AG04450 (cell line): ENCODE measurements at regions not wholly inside any gene's neighbourhood (a gene's known extent, or its start where the extent isn't known, plus 50 kb on each side); places are given as distances from the start of the nearest gene placed in this dataset.

Experiments used
- CTCF ChIA-PET: fragments of 300-600, 350-600 bp; formaldehyde crosslinking; extraction: SDS; loops from one replicate; lab custom pipeline; 2022; ENCODE audit warnings: antibody characterized with exemption, inconsistent platforms; lab: Charles Lee
- POLR2A ChIA-PET: fragments of 350-600 bp; formaldehyde crosslinking; extraction: SDS; loops from one replicate; lab custom pipeline; 2021; ENCODE audit warnings: antibody characterized with exemption, inconsistent platforms; lab: Yijun Ruan, JAX
- DNase-seq: peaks from one replicate; pipeline ENCODE4 v3.0.0-alpha.2; 2011; ENCODE audit warnings: low read depth, low spot score
- H3K27ac ChIP-seq: one replicate; pipeline ENCODE4 v1.5.1; 2012; ENCODE audit warnings: low read depth, low read length, control low read depth
- H3K27me3 ChIP-seq: one replicate; pipeline ENCODE4 v1.6.0; 2012; ENCODE audit warnings: low read length; ENCODE audit not compliant: control insufficient read depth, insufficient read depth
- H3K4me3 ChIP-seq: 2 replicates; pipeline ENCODE4 v1.5.1; 2011; ENCODE audit warnings: mild to moderate bottlenecking, low read depth, low read length, control low read depth
- H3K9me3 ChIP-seq: 2 replicates; pipeline ENCODE4 v1.5.1; 2012; ENCODE audit warnings: low read length; ENCODE audit not compliant: control insufficient read depth, insufficient read depth
- CTCF ChIP-seq: IDR thresholded peaks from 2 replicates; pipeline ENCODE4 v1.5.1; 2011; ENCODE audit warnings: low read depth, low read length, control low read depth, inconsistent platforms

DNA sequence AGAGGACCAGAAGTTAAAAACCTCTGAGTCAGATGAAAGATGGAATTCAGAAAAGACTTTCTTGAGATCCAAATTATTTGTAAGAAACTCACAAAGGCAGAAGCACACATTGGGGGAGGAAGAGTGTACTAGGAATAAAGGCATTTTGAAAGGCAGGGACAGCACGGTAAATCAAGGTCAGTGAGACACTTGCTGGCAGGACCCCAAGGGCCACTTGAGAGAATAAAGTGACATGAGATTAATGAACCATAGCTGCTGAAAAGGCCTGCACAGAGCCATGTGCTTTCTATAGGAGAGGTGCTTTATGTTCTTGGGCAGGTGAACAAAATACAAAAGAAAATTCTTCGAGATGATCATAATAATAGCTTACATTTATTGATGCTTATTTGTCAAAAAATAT is 929.9 kb upstream of the MBL2 start:
- ChIA-PET CTCF (no interaction called here), POLR2A (no interaction called here)
- Histone ChIP-seq H3K9me3 (peaks cover 2% of the 10 kb centered on the region; the same call in 1 of the 2 replicates), H3K27ac (no peak overlapping the region), H3K4me3 (no peak overlapping the region), H3K27me3 (no peaks in the 10 kb centered on the region)
- DNase-seq, result no peak
- no peak for TF ChIP-seq CTCF

- no peak for TF ChIP-seq CTCF
- Histone ChIP-seq H3K27ac (no peak overlapping the region), H3K9me3 (peaks cover 2% of the 10 kb centered on the region; the same call in 1 of the 2 replicates), H3K4me3 (no peak overlapping the region), H3K27me3 (no peaks in the 10 kb centered on the region)
- ChIA-PET POLR2A (no interaction called here), CTCF (no interaction called here)
- no peak for DNase-seq
These were observed 928.6 kb upstream of the MBL2 start for GRCh38 chr10:53701213-53701612.

DNA sequence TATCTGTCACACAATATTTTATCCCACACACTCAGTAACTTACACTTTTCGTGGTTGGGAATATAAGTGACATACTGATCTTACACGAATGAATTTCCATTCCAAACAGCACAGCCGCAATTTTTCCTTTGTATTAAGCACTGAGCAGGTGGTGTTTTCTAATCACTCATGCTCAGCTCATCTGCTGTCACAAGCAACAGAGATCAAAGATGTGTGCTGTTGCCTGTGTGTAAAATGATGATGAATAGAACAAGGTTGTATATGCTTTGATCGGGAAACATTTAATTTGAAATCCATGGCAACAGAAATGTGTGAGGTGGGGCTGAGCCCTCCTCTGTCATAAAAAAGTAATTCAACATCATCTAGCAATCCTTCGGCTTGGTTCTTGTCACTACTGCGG is 927.7 kb upstream of the MBL2 start:
- no peak for DNase-seq
- no peak overlapping the region for H3K4me3 ChIP-seq
- H3K27me3 ChIP-seq, result no peaks in the 10 kb centered on the region
- TF ChIP-seq CTCF, result no peak
- CTCF ChIA-PET, result no interaction called here
- H3K27ac ChIP-seq, result no peak overlapping the region
- H3K9me3 ChIP-seq, result peaks cover 2% of the 10 kb centered on the region; the same call in 1 of the 2 replicates
- POLR2A ChIA-PET, result no interaction called here

DNA sequence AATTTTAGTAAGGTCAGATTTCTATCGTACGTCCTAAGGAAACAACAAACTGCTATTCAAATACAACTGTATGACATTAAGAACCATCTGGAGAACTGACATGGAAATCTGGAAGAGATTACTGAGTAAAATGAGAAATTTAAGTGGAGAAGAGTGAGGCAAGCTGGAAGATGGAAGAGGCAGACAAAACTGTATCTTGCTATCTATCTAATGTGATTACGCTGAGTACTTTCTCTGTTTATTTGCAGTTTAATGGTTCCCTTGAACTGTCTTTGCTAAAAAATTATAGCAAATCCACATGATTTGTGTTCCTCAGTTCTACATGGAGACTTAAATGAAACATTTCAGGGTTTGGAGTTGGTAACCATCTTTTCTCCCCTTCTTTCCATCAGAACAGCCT is 927.1 kb upstream of the MBL2 start:
- Histone ChIP-seq H3K4me3 (no peak overlapping the region), H3K27me3 (no peaks in the 10 kb centered on the region), H3K27ac (no peak overlapping the region), H3K9me3 (peaks cover 2% of the 10 kb centered on the region; the same call in 1 of the 2 replicates)
- TF ChIP-seq CTCF, result no peak
- DNase-seq, result no peak
- ChIA-PET POLR2A (no interaction called here), CTCF (no interaction called here)

DNA sequence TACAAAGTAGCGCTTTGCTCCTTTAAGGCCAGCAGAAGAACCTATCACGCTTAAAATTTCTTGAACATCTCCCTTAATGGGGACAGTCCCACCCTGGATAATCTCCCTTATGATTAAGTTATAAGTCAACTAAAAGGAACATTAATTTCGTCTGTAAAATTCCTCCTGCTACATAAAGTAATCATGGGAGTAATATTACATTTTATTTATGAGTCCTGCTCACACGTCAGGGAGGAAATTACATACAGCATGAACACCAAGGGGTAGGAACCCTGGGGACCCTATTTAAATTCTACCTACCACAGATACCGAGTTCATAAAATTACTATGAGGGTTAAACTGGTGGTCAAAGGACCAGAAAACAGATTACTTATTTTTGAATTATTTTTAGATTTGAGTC is 926.6 kb upstream of the MBL2 start:
- Histone ChIP-seq H3K27me3 (no peaks in the 10 kb centered on the region), H3K27ac (no peak overlapping the region), H3K4me3 (no peak overlapping the region), H3K9me3 (peaks cover 2% of the 10 kb centered on the region; the same call in 1 of the 2 replicates)
- no peak for TF ChIP-seq CTCF
- ChIA-PET POLR2A (no interaction called here), CTCF (no interaction called here)
- no peak for DNase-seq
